Stomach (tissue), 8 donors: ENCODE measurements at regions not wholly inside any gene's neighbourhood (a gene's known extent, or its start where the extent isn't known, plus 50 kb on each side); places are given as distances from the start of the nearest gene placed in this dataset.

ENCODE experiments used
- DNase-seq, 2 donors: peaks; one replicate each; pipeline versions ENCODE4 v3.0.0 to v3.0.0-alpha.2; 2013 to 2019
- H3K27ac ChIP-seq, 5 donors: fragments of 200-600 bp in 4 of 5; sonication (generic) in 4 of 5; one replicate each; pipeline ENCODE4 v1.5.1; 2013 to 2019; ENCODE audit warnings: mild to moderate bottlenecking in 1 of 5, moderate library complexity in 1 of 5
- H3K27me3 ChIP-seq, 3 donors: fragments of 200-600 bp; sonication (generic); one replicate each; pipeline ENCODE4 v1.5.1; 2017 to 2019; ENCODE audit warnings: mixed run types in 1 of 3
- H3K36me3 ChIP-seq, 4 donors: fragments of 200-600 bp; sonication (generic); 1 replicate in 3 of 4; 2 replicates in 1 of 4; pipeline ENCODE4 v1.5.1; 2016 to 2019
- H3K4me1 ChIP-seq, 4 donors: fragments of 200-600 bp; sonication (generic); one replicate each; pipeline ENCODE4 v1.5.1; 2016 to 2019
- H3K4me3 ChIP-seq, 4 donors: fragments of 200-600 bp; sonication (generic) in 3 of 4; one replicate each; pipeline ENCODE4 v1.5.1; 2016 to 2019; ENCODE audit warnings: mild to moderate bottlenecking in 1 of 4
- H3K9me3 ChIP-seq, 4 donors: fragments of 200-600 bp; sonication (generic); one replicate each; pipeline ENCODE4 v1.5.1; 2016 to 2019
- EP300 ChIP-seq: sonication (generic); formaldehyde crosslinking; IDR thresholded peaks from one replicate; pipeline ENCODE4 v1.6.1; 2017; ENCODE audit warnings: antibody characterized with exemption
- POLR2A ChIP-seq, 4 donors: fragments of 450-650 bp; IDR thresholded peaks; one replicate each; pipeline ENCODE4 v1.6.1; 2016; ENCODE audit warnings: antibody characterized with exemption in 4 of 4, control low read depth in 2 of 4, mild to moderate bottlenecking in 1 of 4, moderate library complexity in 1 of 4
- POLR2AphosphoS5 ChIP-seq, 3 donors: sonication (generic); formaldehyde crosslinking; IDR thresholded peaks; one replicate each; pipeline ENCODE4 v1.6.1; 2016; ENCODE audit warnings: antibody characterized with exemption in 3 of 3
- WGBS, 5 donors: extraction: QIAGEN DNeasy Blood & Tissue Kit in 3 of 5; methylation state at CpG; one replicate each; pipeline versions ENCODE4 v1.1.5 to v1.1.7; 2013 to 2018; 5-methylcytosine and 5-hydroxymethylcytosine counted together
- intact Hi-C: fragments of 100-400 bp; cut with DNase I; formaldehyde crosslinking; loops from one replicate; pipeline ENCODE4 v1.15.1; 2023; ENCODE audit warnings: low total_unique reads
- TF ChIP-seq, protein P1 (sequence below), 7 experiments: fragments of 450-650 bp in 4 of 7; fragments of 200-600 bp in 3 of 7; sonication (generic) in 3 of 7; IDR thresholded peaks; one replicate each; pipeline ENCODE4 v1.5.1; 2016 to 2019; ENCODE audit warnings: antibody characterized with exemption in 7 of 7, control low read depth in 2 of 7, mild to moderate bottlenecking in 1 of 7
- donor health status: healthy with polysubstance abuse.
- donor health status: Bipolar disorder and iron deficiency.
- donor health status: healthy.

DNA sequence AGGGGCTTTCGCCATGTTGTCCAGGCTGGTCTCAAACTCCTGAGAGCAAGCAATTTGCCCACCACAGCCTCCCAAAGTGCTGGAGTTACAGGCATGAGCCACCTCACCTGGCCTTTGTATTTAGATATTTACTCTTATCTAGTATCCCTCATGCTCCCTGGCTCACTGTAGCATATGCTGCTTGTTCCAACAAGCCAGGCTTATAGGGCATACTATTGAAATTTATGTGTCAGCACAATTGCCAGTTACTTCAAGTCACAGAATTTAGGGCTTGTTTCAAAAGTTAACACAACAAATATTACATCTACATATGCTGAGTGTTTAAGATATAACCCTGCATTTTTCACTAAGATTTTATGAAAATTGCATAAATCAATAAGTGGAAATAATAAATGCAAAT, 469.2 kb upstream of the ZNF608 start:
- Histone ChIP-seq H3K36me3 (no peaks in the 10 kb centered on the region), H3K4me3 (no peak overlapping the region), H3K4me1 (no peaks in the 10 kb centered on the region), H3K27ac (no peak overlapping the region), H3K27me3 (no peaks in the 10 kb centered on the region), H3K9me3 (no peaks in the 10 kb centered on the region)
- intact Hi-C loops, result no loop called here
- no peak for DNase-seq
- WGBS, 5 donors, result 92 to 100% (median 95%) methylated on average over 1 of the region's 1 CpG
- TF ChIP-seq EP300, result no peak
- TF ChIP-seq POLR2AphosphoS5 (IDR thresholded peaks at IDR 0.05), result no peak
- TF ChIP-seq POLR2A (IDR thresholded peaks at IDR 0.05), result no peak
- TF ChIP-seq, protein P1, sequence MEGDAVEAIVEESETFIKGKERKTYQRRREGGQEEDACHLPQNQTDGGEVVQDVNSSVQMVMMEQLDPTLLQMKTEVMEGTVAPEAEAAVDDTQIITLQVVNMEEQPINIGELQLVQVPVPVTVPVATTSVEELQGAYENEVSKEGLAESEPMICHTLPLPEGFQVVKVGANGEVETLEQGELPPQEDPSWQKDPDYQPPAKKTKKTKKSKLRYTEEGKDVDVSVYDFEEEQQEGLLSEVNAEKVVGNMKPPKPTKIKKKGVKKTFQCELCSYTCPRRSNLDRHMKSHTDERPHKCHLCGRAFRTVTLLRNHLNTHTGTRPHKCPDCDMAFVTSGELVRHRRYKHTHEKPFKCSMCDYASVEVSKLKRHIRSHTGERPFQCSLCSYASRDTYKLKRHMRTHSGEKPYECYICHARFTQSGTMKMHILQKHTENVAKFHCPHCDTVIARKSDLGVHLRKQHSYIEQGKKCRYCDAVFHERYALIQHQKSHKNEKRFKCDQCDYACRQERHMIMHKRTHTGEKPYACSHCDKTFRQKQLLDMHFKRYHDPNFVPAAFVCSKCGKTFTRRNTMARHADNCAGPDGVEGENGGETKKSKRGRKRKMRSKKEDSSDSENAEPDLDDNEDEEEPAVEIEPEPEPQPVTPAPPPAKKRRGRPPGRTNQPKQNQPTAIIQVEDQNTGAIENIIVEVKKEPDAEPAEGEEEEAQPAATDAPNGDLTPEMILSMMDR (IDR thresholded peaks at IDR 0.05), result no peak

DNA sequence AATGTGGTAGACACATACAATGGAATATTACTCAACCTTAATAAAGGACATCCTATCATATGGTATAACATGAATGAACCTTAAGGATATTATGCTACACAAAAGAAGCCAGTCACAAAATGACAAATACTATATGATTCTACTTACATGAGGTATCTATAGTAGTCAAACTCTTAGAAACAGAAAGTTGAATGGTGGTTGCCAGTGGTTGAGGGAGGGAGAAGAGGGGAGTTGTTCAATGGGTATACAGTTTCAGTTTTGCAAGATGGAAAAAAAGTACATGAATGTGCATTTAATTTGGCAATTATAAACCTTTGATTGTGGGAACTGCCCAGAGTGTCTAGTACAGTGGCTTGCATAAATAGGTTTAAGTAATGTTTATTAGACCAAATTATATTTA, 473.3 kb upstream of the ZNF608 start:
- Histone ChIP-seq H3K4me3 (no peak overlapping the region), H3K4me1 (no peaks in the 10 kb centered on the region), H3K9me3 (no peaks in the 10 kb centered on the region), H3K36me3 (no peaks in the 10 kb centered on the region), H3K27ac (no peak overlapping the region), H3K27me3 (no peaks in the 10 kb centered on the region)
- TF ChIP-seq EP300, result no peak
- no peak for TF ChIP-seq POLR2AphosphoS5 (IDR thresholded peaks at IDR 0.05)
- TF ChIP-seq, protein P1 (IDR thresholded peaks at IDR 0.05), result no peak
- no peak for TF ChIP-seq POLR2A (IDR thresholded peaks at IDR 0.05)
- intact Hi-C loops, result no loop called here
- DNase-seq, result no peak

DNA sequence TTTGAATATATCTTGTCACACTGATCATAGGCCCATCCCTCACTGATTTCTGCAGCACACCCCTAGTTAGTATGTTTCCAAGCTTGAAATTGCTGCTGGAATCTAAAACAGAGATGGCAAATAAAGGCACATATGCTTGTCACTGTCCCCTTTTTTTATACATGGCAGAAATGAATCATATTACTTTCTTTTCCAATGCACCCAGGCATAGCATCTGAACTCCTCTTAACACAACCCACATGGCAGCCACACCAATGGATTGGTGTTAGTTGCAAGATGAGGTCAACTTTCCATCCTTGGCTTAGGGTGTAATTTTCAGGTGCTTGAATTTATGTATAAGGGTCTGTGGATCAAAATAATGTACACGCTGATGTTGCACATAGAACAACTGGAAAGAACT, 473.8 kb upstream of the ZNF608 start:
- intact Hi-C loops, result no loop called here
- no peaks in the 10 kb centered on the region for H3K27me3 ChIP-seq
- no peak overlapping the region for H3K27ac ChIP-seq
- no peak overlapping the region for H3K4me3 ChIP-seq
- no peak for DNase-seq
- WGBS, 5 donors, result 94 to 100% (median 98%) methylated on average over 1 of the region's 1 CpG
- no peaks in the 10 kb centered on the region for H3K9me3 ChIP-seq
- H3K36me3 ChIP-seq, result no peaks in the 10 kb centered on the region
- TF ChIP-seq POLR2A (IDR thresholded peaks at IDR 0.05), result no peak
- no peak for TF ChIP-seq EP300
- no peak for TF ChIP-seq POLR2AphosphoS5 (IDR thresholded peaks at IDR 0.05)
- TF ChIP-seq, protein P1 (IDR thresholded peaks at IDR 0.05), result no peak
- H3K4me1 ChIP-seq, result no peaks in the 10 kb centered on the region

DNA sequence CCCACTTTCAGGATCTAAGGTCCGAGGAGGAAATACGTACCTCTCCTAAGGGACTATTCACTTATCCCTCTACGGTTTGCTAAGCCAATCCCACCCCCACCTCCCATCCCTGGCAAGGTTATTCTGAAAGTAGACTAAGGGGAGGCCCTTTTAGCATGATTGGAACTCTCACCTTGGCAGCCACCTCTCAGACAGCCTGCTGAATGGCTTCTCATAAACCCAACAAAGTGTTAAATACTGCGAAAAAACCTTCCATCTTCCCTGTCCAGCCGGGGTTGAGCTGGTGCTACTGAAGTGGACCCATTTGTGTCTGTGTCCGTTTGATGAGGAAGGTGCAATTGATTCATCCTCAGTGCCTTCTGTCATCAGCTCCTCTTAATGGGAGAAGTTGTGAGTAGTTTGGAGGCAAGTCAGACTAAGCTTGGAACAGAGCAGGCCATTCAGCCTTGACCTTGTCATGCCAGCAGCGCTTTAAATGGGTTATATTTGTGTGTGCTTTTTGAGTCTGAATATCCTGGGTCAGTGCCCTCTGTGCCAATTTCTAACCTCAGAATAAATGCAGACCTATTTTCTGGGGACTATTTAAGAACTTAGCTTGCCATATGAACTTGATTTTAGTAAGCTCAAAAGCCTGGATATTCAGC, 476.3 kb upstream of the ZNF608 start:
- Histone ChIP-seq H3K9me3 (no peaks in the 10 kb centered on the region), H3K27me3 (no peaks in the 10 kb centered on the region), H3K27ac (no peak overlapping the region), H3K4me1 (no peaks in the 10 kb centered on the region), H3K36me3 (no peaks in the 10 kb centered on the region), H3K4me3 (no peak overlapping the region)
- intact Hi-C loops, result no loop called here
- 71 to 89% (median 84%) methylated on average over 7 of the region's 7 CpGs for WGBS, 5 donors
- DNase-seq, result no peak
- TF ChIP-seq POLR2A (IDR thresholded peaks at IDR 0.05) (no peak), POLR2AphosphoS5 (IDR thresholded peaks at IDR 0.05) (no peak), EP300 (no peak)
- TF ChIP-seq, protein P1 (IDR thresholded peaks at IDR 0.05), result no peak
